Kidney (tissue), 13 donors: ENCODE measurements at regions not wholly inside any gene's neighbourhood (a gene's known extent, or its start where the extent isn't known, plus 50 kb on each side); places are given as distances from the start of the nearest gene placed in this dataset.

ENCODE experiments used
- DNase-seq, 5 donors: peaks; one replicate each; pipeline ENCODE4 v3.0.0-alpha.2; 2013 to 2020
- FAIRE-seq: peaks from 2 replicates; lab custom pipeline; 2012; peaks lifted over from hg19 to GRCh38; lab: Jason Lieb, UNC
- H3K27ac ChIP-seq, 2 donors: one replicate each; pipeline ENCODE4 v1.7.0; 2013; ENCODE audit warnings: low read depth in 2 of 2, low read length in 2 of 2, inconsistent platforms in 1 of 2
- H3K27me3 ChIP-seq: one replicate; pipeline ENCODE4 v1.7.1; 2013; ENCODE audit warnings: low read length, inconsistent platforms; ENCODE audit not compliant: control insufficient read depth, insufficient read depth
- H3K36me3 ChIP-seq, 3 donors: one replicate each; pipeline versions ENCODE4 v1.7.0 to v1.7.1; 2013; ENCODE audit warnings: low read length in 3 of 3, control low read depth in 1 of 3, inconsistent platforms in 1 of 3; ENCODE audit not compliant: insufficient read depth in 3 of 3, control insufficient read depth in 2 of 3
- H3K4me1 ChIP-seq, 3 donors: one replicate each; pipeline versions ENCODE4 v1.7.0 to v1.7.1; 2013; ENCODE audit warnings: low read length in 3 of 3, inconsistent platforms in 1 of 3, low read depth in 1 of 3; ENCODE audit not compliant: control insufficient read depth in 2 of 3, insufficient read depth in 2 of 3
- H3K4me3 ChIP-seq, 3 donors: one replicate each; pipeline versions ENCODE4 v1.7.0 to v1.8.1; 2013; ENCODE audit warnings: low read length in 3 of 3, control low read depth in 1 of 3, inconsistent platforms in 1 of 3
- H3K9ac ChIP-seq, 3 donors: one replicate each; pipeline versions ENCODE4 v1.7.0 to v1.7.1; 2013; ENCODE audit warnings: low read length in 3 of 3, control low read depth in 1 of 3, inconsistent platforms in 1 of 3
- H3K9me3 ChIP-seq, 3 donors: one replicate each; pipeline versions ENCODE4 v1.7.0 to v1.7.1; 2013; ENCODE audit warnings: low read length in 3 of 3, control low read depth in 1 of 3, inconsistent platforms in 1 of 3; ENCODE audit not compliant: control insufficient read depth in 2 of 3, insufficient read depth in 1 of 3
- intact Hi-C: fragments of 100-400 bp; cut with DNase I; formaldehyde crosslinking; loops from one replicate; pipeline ENCODE4 v1.11.1; 2022
- TF ChIP-seq, protein P1 (sequence below): IDR thresholded peaks from 3 replicates; pipeline ENCODE4 v1.5.1; 2012; ENCODE audit warnings: mild to moderate bottlenecking, moderate library complexity, borderline replicate concordance; ENCODE audit not compliant: insufficient read depth; ENCODE audit errors: extremely low read depth
- donor health status: control.
- donor health status: control.
- donor health status: control.
- donor health status: control.
- donor health status: control.
- donor health status: DM: yes; HTN: yes; CAD: no.
- donor health status: Normal renal cell carcinoma (clear cell type).

GRCh38 chr22:49087198-49087597, 740.5 kb downstream of the BRD1 start:
- TF ChIP-seq, protein P1, sequence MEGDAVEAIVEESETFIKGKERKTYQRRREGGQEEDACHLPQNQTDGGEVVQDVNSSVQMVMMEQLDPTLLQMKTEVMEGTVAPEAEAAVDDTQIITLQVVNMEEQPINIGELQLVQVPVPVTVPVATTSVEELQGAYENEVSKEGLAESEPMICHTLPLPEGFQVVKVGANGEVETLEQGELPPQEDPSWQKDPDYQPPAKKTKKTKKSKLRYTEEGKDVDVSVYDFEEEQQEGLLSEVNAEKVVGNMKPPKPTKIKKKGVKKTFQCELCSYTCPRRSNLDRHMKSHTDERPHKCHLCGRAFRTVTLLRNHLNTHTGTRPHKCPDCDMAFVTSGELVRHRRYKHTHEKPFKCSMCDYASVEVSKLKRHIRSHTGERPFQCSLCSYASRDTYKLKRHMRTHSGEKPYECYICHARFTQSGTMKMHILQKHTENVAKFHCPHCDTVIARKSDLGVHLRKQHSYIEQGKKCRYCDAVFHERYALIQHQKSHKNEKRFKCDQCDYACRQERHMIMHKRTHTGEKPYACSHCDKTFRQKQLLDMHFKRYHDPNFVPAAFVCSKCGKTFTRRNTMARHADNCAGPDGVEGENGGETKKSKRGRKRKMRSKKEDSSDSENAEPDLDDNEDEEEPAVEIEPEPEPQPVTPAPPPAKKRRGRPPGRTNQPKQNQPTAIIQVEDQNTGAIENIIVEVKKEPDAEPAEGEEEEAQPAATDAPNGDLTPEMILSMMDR: no peak
- no peak for FAIRE-seq
- H3K27me3 ChIP-seq: no peaks in the 10 kb centered on the region
- no peaks in the 10 kb centered on the region for H3K36me3 ChIP-seq
- H3K9me3 ChIP-seq: no peaks in the 10 kb centered on the region
- intact Hi-C loops: no loop called here
- no peak overlapping the region for H3K9ac ChIP-seq
- DNase-seq: peak in 3 of 5 donors; percentile 33 to 60 (median 40)
- H3K4me1 ChIP-seq: no peaks in the 10 kb centered on the region
- no peak overlapping the region for H3K27ac ChIP-seq
- H3K4me3 ChIP-seq: no peak overlapping the region

GRCh38 chr22:49086606-49087157, 741.0 kb downstream of the BRD1 start:
- no peak for FAIRE-seq
- TF ChIP-seq, protein P1: no peak
- no peak overlapping the region for H3K4me3 ChIP-seq
- no peaks in the 10 kb centered on the region for H3K9me3 ChIP-seq
- H3K9ac ChIP-seq: no peak overlapping the region
- H3K36me3 ChIP-seq: no peaks in the 10 kb centered on the region
- no peaks in the 10 kb centered on the region for H3K4me1 ChIP-seq
- no peaks in the 10 kb centered on the region for H3K27me3 ChIP-seq
- no peak overlapping the region for H3K27ac ChIP-seq
- DNase-seq: peak in 2 of 5 donors; percentile 23 to 39
- intact Hi-C loops: no loop called here

DNA sequence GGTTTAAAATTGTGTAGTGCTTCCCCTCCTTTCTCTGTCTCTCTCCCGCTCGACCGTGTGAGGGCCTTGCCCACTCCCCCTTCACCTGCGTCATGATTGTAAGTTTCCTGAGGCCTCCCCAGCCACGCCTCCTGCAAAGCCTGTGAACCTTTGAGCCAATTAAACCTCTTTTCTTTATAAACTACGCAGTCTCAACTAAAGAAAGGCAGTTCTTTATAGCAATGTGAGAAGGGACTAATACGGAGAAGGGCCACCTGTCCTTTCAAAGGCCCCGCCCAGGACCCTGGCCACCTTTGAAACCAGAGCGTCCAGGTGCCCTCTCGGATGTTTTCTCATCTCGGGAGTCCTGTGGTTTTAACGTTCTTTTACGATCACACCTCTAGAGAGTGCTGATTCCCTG, 741.5 kb downstream of the BRD1 start:
- FAIRE-seq: no peak
- no peak overlapping the region for H3K9ac ChIP-seq
- no peak overlapping the region for H3K4me3 ChIP-seq
- no peak overlapping the region for H3K27ac ChIP-seq
- H3K4me1 ChIP-seq: no peaks in the 10 kb centered on the region
- intact Hi-C loops: no loop called here
- no peaks in the 10 kb centered on the region for H3K9me3 ChIP-seq
- peak in 2 of 5 donors; percentile 6 to 30 for DNase-seq
- TF ChIP-seq, protein P1: no peak
- no peaks in the 10 kb centered on the region for H3K27me3 ChIP-seq
- H3K36me3 ChIP-seq: no peaks in the 10 kb centered on the region

- peak in 1 of 5 donors; percentile 52 for DNase-seq
- Histone ChIP-seq H3K4me1 (no peaks in the 10 kb centered on the region), H3K9ac (no peak overlapping the region), H3K9me3 (no peaks in the 10 kb centered on the region), H3K27ac (no peak overlapping the region), H3K27me3 (no peaks in the 10 kb centered on the region), H3K4me3 (no peak overlapping the region), H3K36me3 (no peaks in the 10 kb centered on the region)
- no peak for FAIRE-seq
- intact Hi-C loops: no loop called here
- TF ChIP-seq, protein P1: no peak
Observed at GRCh38 chr22:49084206-49084605, 743.5 kb downstream of the BRD1 start.
